Right lung (tissue), 2 donors: ENCODE measurements at regions not wholly inside any gene's neighbourhood (a gene's known extent, or its start where the extent isn't known, plus 50 kb on each side); places are given as distances from the start of the nearest gene placed in this dataset.
A peak's percentile ranks its signal among the peaks of the same experiment; 100 is the strongest.

Experiments used
- DNase-seq, 2 donors: peaks; one replicate each; pipeline ENCODE4 v3.0.0-alpha.2; 2013

- no peak for DNase-seq
These were observed 365.7 kb downstream of the GATA3 start for GRCh38 chr10:8420182-8420581.

- DNase-seq = no peak
These were observed 370.2 kb downstream of the GATA3 start for GRCh38 chr10:8424555-8425211.

DNA sequence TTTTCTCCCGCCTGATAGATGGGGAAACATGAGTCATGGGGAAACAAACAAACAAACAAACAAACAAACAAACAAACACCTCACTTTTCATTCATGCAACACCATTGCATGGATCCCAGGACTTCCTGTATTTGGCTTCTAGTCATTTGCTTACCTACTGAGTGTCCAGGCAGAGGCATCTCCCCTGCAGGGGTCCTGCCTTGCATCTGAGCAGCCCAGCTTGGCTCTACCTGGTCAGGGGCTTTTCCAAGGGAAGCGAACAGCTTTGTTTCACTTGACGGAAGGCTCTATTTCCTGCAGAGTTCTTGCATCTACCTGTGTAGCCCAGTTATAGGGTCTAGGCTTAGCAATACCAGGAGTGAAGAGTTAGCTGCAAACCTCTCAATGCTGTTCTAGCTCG lies 374.2 kb downstream of the GATA3 start:
- no peak for DNase-seq

DNA sequence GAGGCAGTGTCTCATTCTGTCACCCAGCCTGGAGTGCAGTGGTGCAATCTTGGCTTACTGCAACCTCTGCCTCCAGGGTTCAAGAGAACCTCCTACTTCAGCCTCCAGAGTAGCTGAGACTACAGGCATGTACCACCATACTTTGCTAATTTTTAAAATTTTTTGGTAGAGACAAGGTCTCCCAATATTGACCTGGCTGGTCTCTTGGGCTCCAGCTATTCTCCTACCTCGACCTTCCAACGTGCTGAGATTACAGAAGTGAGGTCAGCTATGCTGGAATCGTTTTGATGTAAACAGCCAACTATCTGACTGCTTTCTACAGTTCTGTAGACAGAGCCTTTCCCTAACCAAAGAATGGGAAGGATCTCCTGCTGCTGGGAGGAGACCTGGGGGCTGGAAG lies 375.8 kb downstream of the GATA3 start:
- DNase-seq = no peak

DNA sequence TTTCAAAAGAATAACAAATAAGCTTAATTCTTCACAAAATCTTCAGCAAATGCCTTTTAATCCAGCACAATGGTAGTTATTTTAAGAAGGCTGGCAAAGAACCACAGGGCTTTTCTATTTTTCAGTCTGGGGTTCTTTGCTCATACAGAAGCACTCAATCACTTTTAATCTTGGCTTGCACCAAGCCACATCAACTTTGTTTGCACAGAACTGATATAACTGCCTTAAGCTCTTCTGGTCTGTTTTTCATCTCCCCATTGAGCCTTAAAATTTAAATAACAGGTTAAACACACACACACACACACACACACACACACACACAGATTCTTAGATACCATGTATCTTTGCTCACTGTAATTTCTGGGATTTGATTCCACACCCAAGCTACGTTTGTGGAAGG lies 377.0 kb downstream of the GATA3 start:
- no peak for DNase-seq

- DNase-seq = no peak
These were observed 380.9 kb downstream of the GATA3 start for GRCh38 chr10:8435186-8436055.

DNA sequence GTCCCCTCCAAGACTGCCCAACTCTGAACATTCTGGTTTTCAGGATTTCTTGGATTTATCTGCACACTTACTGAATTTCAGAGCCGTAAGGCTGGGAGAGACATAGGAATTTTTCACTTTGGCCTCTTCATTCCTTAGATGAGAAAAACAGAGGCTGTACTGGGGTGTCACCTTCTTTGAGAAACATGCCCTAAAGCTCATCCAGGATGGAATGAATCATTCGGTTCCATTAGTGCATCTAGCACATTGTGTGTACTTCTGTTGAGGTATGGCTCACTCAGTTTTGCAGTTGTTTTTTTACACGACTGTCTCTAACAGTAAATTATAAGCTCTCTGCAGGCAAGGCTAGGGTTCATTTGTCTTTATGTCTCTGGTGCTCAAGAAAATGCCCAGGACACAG lies 383.4 kb downstream of the GATA3 start:
- no peak for DNase-seq

DNA sequence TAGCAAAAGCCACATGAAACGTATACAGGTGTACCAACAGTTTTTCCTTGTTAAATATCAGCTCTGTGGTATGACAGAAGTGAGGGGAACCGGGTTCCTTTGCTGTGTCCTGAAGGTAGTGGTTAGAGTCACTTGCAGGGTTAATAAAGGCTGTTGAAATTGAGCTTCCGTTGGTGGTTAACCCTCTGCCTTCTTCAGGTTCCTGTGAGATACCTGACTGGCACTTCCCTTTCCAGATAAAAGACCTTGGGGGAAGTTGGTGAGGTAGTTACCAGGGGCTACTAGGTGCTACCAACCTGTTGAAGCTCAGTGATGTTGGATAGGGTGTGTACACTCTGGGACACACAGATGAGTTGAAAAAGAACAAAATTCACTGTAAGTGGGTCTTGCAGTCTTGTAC lies 384.1 kb downstream of the GATA3 start:
- DNase-seq = no peak

- DNase-seq = no peak
These were observed 384.6 kb downstream of the GATA3 start for GRCh38 chr10:8439040-8439439.

DNA sequence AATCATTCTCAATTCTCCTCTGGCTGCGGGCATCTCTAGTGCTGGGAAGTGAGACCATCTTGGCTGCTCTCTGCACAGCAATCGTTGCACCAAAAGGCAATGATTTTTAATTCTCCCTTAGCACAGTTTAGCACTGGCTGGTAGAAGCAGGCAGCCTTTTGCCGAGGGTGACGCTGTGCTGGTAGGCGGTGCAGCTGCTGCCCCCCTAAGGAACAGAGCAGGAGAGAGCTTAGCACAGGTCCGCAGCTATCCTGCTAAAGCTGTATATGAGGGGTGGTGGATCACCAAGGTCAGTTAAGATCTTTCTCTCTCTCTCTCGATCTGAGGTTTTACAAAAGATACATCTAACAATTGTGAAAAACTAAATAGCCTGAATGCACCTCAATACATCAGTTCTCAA lies 390.1 kb downstream of the GATA3 start:
- DNase-seq = no peak

DNA sequence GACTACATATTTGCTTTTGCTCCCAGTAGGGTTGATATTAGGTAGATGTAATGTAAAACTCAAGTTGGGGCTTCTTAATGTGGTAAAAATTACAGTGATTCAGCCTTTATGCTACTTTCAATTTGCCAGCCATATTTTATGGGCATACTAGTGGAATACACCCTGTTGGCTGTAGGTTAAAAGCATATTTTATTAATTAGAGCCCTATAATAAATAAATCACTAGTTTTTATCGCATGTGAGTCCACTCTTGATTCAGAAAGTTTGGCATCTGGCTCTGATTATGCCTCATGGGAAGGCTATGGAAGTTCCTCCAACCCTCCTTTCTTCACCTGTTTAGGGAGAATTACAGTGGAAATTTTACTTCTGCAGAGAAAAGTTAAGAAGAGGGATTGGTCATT lies 390.9 kb downstream of the GATA3 start:
- DNase-seq = no peak

GRCh38 chr10:8449909-8450308 lies 395.4 kb downstream of the GATA3 start:
- no peak for DNase-seq

DNA sequence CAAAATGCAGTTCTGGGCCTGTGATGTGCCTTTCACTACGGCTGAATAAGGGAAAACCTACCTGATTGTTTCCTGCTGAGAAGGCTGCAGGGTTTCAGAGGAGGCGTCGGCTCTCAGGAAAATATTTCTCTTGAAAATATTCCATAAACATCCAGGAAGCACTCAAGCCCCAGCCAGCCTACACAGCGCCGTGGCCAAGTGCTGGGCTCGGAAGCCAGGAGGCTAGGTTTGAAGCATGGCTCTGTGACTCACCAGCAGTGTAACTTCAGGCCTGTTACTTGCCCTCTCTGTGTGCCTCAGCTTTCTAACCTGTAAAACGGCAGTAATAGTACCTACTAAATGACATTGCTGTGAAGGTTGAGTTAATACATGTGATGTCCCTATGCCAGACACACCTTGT lies 399.1 kb downstream of the GATA3 start:
- no peak for DNase-seq

DNA sequence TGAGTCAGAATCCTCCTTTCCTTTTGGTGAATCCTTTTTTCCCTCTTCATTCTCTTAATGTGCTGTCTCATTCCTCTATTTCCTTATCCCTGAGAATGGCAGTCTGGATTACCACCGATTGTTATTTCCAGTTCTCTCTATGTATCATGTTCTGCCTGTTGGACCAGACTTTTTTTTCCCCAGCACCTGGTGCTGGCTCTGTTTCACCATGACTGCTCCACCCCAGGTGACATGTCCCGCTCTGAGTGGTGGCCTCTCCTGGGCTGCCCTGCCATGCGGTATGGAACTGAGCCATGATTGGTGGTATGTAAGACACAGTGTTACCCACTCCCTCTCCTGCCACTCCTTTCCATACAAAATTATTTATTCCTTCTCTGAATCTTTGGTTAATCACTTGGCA lies 399.9 kb downstream of the GATA3 start:
- DNase-seq = no peak

GRCh38 chr10:8455181-8455580 lies 400.7 kb downstream of the GATA3 start:
- peak; percentile 84 to 88 for DNase-seq

DNA sequence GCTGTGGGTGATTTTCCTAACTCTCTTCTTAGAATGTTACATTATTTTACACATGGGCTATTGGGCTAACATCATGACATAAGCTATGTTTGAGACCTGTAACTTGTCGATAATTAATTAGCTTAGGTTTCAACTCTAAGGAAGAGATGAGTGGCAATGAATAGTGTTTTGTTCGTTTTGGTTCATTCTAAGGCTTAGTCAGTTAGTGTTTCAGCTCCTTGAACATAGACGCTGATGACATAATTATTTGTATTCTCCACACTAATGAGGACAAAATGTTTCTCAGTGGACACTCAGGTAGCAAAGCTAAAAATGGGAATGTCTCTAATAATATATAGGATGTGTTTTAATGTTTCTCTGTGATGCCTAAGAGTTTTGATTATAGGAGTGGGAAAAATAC lies 401.9 kb downstream of the GATA3 start:
- DNase-seq = no peak

- no peak for DNase-seq
These were observed 406.1 kb downstream of the GATA3 start for GRCh38 chr10:8460626-8461025.

- no peak for DNase-seq
These were observed 408.1 kb downstream of the GATA3 start for GRCh38 chr10:8462565-8462964.

DNA sequence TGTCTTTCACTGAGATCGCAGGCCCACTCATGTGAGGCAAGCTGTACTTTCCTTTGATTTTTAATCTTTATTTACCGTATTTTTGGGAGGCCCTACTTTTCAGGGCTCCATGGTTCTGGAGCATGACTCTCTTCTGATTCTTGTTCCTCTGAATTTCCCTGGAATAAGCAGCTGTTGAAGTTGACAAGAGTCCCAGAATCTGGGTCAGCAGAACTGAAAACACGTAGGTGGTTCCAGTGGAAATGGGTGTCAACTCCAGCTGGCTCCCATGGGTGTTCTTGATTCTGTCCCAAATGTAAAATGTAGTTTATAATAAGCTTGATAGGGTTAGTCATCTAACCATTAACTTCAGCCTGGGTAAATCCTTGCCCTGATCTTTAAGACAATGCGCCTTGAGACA lies 409.4 kb downstream of the GATA3 start:
- DNase-seq = no peak

DNA sequence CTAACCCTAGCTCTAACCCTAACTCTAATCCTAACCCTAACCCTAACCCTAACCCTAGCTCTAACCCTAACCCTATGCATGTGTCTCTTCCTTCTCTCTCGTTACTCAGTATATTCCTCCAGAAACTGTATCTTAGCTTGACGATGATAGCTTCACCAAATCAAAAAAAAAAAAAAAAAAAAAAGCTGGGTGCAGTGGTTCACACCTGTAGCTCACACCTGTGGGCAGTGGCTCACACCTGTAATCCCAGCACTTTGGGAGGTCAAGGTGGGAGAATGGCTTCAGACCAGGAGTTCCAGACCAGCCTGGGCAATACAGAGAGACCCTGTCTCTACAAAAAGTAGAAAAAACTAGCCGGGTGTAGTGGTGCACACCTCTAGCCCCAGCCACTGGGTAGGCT lies 414.0 kb downstream of the GATA3 start:
- no peak for DNase-seq

- DNase-seq = no peak
These were observed 418.7 kb downstream of the GATA3 start for GRCh38 chr10:8473205-8473604.

DNA sequence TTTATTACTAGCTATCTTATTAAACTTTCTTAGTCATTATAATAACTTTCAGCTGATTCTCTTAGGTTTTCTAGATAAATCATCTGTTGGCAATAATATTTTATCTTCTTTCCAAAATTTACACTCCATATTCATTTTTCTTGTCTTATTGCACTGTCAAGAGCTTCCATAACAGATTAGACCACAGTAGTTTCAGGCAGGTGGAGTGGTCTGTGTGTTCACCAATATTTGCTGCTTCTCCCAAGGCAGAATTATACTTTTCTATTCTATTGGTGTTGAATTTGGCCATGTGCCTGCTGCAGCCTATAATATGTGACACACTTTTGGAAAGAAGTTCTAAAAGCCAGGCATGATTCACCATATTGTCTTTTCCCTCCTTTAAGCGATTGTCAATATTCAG lies 422.8 kb downstream of the GATA3 start:
- no peak for DNase-seq

DNA sequence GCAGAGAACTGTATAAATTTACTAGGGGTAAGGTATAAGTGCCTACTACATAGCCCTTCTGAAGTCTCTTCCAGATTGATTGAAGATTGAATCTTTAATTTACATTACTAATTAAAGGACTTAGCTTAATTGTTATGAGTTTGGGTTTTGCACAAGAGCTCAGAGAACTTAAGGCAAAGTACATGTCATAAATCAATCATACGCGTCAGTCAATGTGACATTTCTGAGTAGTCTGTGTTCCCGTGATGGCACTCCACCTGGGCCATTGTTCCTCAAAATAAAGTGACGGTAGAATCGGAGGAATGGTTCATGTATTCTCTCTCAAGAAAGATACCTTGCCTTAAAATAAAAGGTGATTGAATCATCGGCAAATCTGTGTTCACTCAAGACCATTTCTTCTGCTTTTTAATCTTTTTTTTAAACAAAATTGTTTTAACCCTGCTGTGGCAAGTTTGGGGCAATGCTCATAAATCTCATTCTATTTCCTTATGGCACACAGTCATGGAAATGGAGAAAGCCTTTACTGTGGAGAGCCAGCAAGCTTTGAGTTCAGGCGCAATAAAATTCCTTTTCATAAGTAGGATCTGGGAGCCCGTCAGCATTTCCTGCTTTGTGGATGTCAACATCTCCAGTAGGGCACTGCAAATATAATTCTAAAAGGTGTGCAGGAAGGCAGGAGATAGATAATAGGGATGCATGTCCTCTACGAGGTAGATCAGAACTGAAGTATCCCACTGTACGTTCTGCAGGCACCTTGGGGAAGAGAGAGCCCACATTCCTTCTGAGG lies 427.4 kb downstream of the GATA3 start:
- no peak for DNase-seq
